Stomach (tissue), 8 donors: ENCODE measurements at regions not wholly inside any gene's neighbourhood (a gene's known extent, or its start where the extent isn't known, plus 50 kb on each side); places are given as distances from the start of the nearest gene placed in this dataset.

Experiments used
- DNase-seq, 2 donors: peaks; one replicate each; pipeline versions ENCODE4 v3.0.0 to v3.0.0-alpha.2; 2013 to 2019
- H3K27ac ChIP-seq, 5 donors: fragments of 200-600 bp in 4 of 5; sonication (generic) in 4 of 5; one replicate each; pipeline ENCODE4 v1.5.1; 2013 to 2019; ENCODE audit warnings: mild to moderate bottlenecking in 1 of 5, moderate library complexity in 1 of 5
- H3K27me3 ChIP-seq, 3 donors: fragments of 200-600 bp; sonication (generic); one replicate each; pipeline ENCODE4 v1.5.1; 2017 to 2019; ENCODE audit warnings: mixed run types in 1 of 3
- H3K36me3 ChIP-seq, 4 donors: fragments of 200-600 bp; sonication (generic); 1 replicate in 3 of 4; 2 replicates in 1 of 4; pipeline ENCODE4 v1.5.1; 2016 to 2019
- H3K4me1 ChIP-seq, 4 donors: fragments of 200-600 bp; sonication (generic); one replicate each; pipeline ENCODE4 v1.5.1; 2016 to 2019
- H3K4me3 ChIP-seq, 4 donors: fragments of 200-600 bp; sonication (generic) in 3 of 4; one replicate each; pipeline ENCODE4 v1.5.1; 2016 to 2019; ENCODE audit warnings: mild to moderate bottlenecking in 1 of 4
- H3K9me3 ChIP-seq, 4 donors: fragments of 200-600 bp; sonication (generic); one replicate each; pipeline ENCODE4 v1.5.1; 2016 to 2019
- CTCF ChIP-seq, 7 experiments: fragments of 450-650 bp in 4 of 7; fragments of 200-600 bp in 3 of 7; sonication (generic) in 3 of 7; IDR thresholded peaks; one replicate each; pipeline ENCODE4 v1.5.1; 2016 to 2019; ENCODE audit warnings: antibody characterized with exemption in 7 of 7, control low read depth in 2 of 7, mild to moderate bottlenecking in 1 of 7
- EP300 ChIP-seq: sonication (generic); formaldehyde crosslinking; IDR thresholded peaks from one replicate; pipeline ENCODE4 v1.6.1; 2017; ENCODE audit warnings: antibody characterized with exemption
- POLR2A ChIP-seq, 4 donors: fragments of 450-650 bp; IDR thresholded peaks; one replicate each; pipeline ENCODE4 v1.6.1; 2016; ENCODE audit warnings: antibody characterized with exemption in 4 of 4, control low read depth in 2 of 4, mild to moderate bottlenecking in 1 of 4, moderate library complexity in 1 of 4
- POLR2AphosphoS5 ChIP-seq, 3 donors: sonication (generic); formaldehyde crosslinking; IDR thresholded peaks; one replicate each; pipeline ENCODE4 v1.6.1; 2016; ENCODE audit warnings: antibody characterized with exemption in 3 of 3
- WGBS, 5 donors: extraction: QIAGEN DNeasy Blood & Tissue Kit in 3 of 5; methylation state at CpG; one replicate each; pipeline versions ENCODE4 v1.1.5 to v1.1.7; 2013 to 2018; 5-methylcytosine and 5-hydroxymethylcytosine counted together
- intact Hi-C: fragments of 100-400 bp; cut with DNase I; formaldehyde crosslinking; loops from one replicate; pipeline ENCODE4 v1.15.1; 2023; ENCODE audit warnings: low total_unique reads
- donor health status: healthy with polysubstance abuse.
- donor health status: Bipolar disorder and iron deficiency.
- donor health status: healthy.

GRCh38 chr14:84024231-84024820 lies 1505.6 kb upstream of the FLRT2 start:
- intact Hi-C loops, result no loop called here
- 70 to 80% (median 78%) methylated on average over 6 of the region's 6 CpGs for WGBS, 5 donors
- Histone ChIP-seq H3K9me3 (peaks cover 3 to 17% (median 11%) of the 10 kb centered on the region in 4 donors), H3K4me1 (peaks cover 0 to 8% (median 1%) of the 10 kb centered on the region in 4 donors), H3K36me3 (no peaks in the 10 kb centered on the region), H3K27me3 (no peaks in the 10 kb centered on the region), H3K27ac (no peak overlapping the region), H3K4me3 (no peak overlapping the region)
- TF ChIP-seq POLR2A (IDR thresholded peaks at IDR 0.05) (no peak), CTCF (IDR thresholded peaks at IDR 0.05) (no peak), EP300 (no peak), POLR2AphosphoS5 (IDR thresholded peaks at IDR 0.05) (no peak)
- DNase-seq, result peak in 1 of 2 donors; percentile 38

- H3K36me3 ChIP-seq, result no peaks in the 10 kb centered on the region
- H3K9me3 ChIP-seq, result peaks cover 2 to 17% (median 11%) of the 10 kb centered on the region in 4 donors
- H3K27me3 ChIP-seq, result no peaks in the 10 kb centered on the region
- DNase-seq, result peak; percentile 31 to 36
- TF ChIP-seq POLR2AphosphoS5 (IDR thresholded peaks at IDR 0.05), result no peak
- no peak for TF ChIP-seq CTCF (IDR thresholded peaks at IDR 0.05)
- TF ChIP-seq EP300, result no peak
- no peak for TF ChIP-seq POLR2A (IDR thresholded peaks at IDR 0.05)
- peaks cover 0 to 8% (median 1%) of the 10 kb centered on the region in 4 donors for H3K4me1 ChIP-seq
- intact Hi-C loops, result no loop called here
- no peak overlapping the region for H3K27ac ChIP-seq
- 71 to 80% (median 78%) methylated on average over 7 to 8 of the region's 8 CpGs for WGBS, 5 donors
- no peak overlapping the region for H3K4me3 ChIP-seq
These were observed 1504.6 kb upstream of the FLRT2 start for GRCh38 chr14:84025106-84026012.

GRCh38 chr14:84027351-84027750 lies 1502.6 kb upstream of the FLRT2 start:
- TF ChIP-seq CTCF (IDR thresholded peaks at IDR 0.05) (no peak), POLR2A (IDR thresholded peaks at IDR 0.05) (no peak), EP300 (no peak), POLR2AphosphoS5 (IDR thresholded peaks at IDR 0.05) (no peak)
- Histone ChIP-seq H3K27me3 (no peaks in the 10 kb centered on the region), H3K27ac (no peak overlapping the region), H3K9me3 (no peaks in the 10 kb centered on the region), H3K36me3 (no peaks in the 10 kb centered on the region), H3K4me1 (peaks cover 0 to 8% (median 1%) of the 10 kb centered on the region in 4 donors), H3K4me3 (no peak overlapping the region)
- intact Hi-C loops, result no loop called here
- DNase-seq, result peak in 1 of 2 donors; percentile 22

GRCh38 chr14:84028080-84028604 lies 1501.8 kb upstream of the FLRT2 start:
- H3K27me3 ChIP-seq, result no peaks in the 10 kb centered on the region
- H3K4me1 ChIP-seq, result peaks cover 0 to 8% (median 1%) of the 10 kb centered on the region in 4 donors
- WGBS, 5 donors, result 80 to 92% (median 87%) methylated on average over 5 of the region's 5 CpGs
- no peak overlapping the region for H3K27ac ChIP-seq
- DNase-seq, result no peak
- H3K4me3 ChIP-seq, result no peak overlapping the region
- H3K36me3 ChIP-seq, result no peaks in the 10 kb centered on the region
- TF ChIP-seq EP300, result no peak
- no peak for TF ChIP-seq POLR2A (IDR thresholded peaks at IDR 0.05)
- TF ChIP-seq POLR2AphosphoS5 (IDR thresholded peaks at IDR 0.05), result no peak
- TF ChIP-seq CTCF (IDR thresholded peaks at IDR 0.05), result no peak
- intact Hi-C loops, result no loop called here
- no peaks in the 10 kb centered on the region for H3K9me3 ChIP-seq
